Choroid plexus epithelial cell (primary cell): ENCODE measurements at regions not wholly inside any gene's neighbourhood (a gene's known extent, or its start where the extent isn't known, plus 50 kb on each side); places are given as distances from the start of the nearest gene placed in this dataset.

Experiments used
- DNase-seq: peaks from one replicate; pipeline ENCODE4 v3.0.0-alpha.2; 2010; ENCODE audit warnings: low read depth
- H3K4me3 ChIP-seq: 2 replicates; pipeline ENCODE4 v1.5.1; 2011; ENCODE audit warnings: low read depth, mild to moderate bottlenecking, control low read depth, low read length, moderate library complexity
- CTCF ChIP-seq: conservative IDR thresholded peaks from 2 replicates; pipeline ENCODE4 v1.5.1; 2011; ENCODE audit warnings: low read depth, mild to moderate bottlenecking, control low read depth, inconsistent platforms, low read length, moderate library complexity

GRCh38 chr6:156398371-156398770, 378.8 kb upstream of the ARID1B start:
- TF ChIP-seq CTCF = no peak
- no peak for DNase-seq

DNA sequence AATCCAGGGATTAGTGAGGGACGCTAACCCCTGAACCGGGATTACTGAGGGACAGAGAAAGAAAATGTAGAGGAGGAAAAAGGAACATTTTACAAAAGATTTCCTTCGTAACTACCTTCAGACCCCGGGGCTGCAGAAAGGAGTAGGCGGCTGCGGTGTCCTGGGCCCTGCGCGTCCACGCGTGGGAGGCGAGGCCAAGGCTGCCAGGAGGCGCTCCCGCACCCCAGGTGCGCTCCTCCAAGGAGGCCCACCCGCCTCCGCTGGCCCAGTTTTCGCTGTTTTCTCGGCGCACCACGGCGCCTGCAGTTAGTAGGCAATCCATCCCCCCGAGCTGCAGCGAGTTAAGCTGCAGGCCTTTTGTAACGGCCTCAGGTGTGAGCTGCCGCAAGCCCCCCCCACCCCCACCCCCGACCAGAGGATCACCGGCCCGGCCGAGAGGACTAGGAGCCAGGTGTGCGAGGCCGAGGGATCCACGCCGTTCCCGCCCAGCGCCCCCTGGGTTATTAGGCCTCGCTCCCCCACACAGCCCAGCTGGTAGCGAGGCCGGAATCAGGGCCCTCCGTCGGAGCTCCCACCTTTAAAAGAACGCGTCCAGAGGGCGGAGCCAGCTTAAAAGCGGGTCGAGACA, 380.3 kb upstream of the ARID1B start:
- H3K4me3 ChIP-seq = no peak overlapping the region
- TF ChIP-seq CTCF = no peak
- DNase-seq = no peak

More at GRCh38 chr6:156398371-156398770, 378.8 kb upstream of the ARID1B start:
- no peak overlapping the region for H3K4me3 ChIP-seq

- no peak for TF ChIP-seq CTCF
- no peak for DNase-seq
- H3K4me3 ChIP-seq = no peak overlapping the region
Measured at GRCh38 chr6:156396068-156396771, 381.0 kb upstream of the ARID1B start.

- no peak overlapping the region for H3K4me3 ChIP-seq
- DNase-seq = no peak
- no peak for TF ChIP-seq CTCF
Measured at GRCh38 chr6:156395276-156395675, 381.9 kb upstream of the ARID1B start.

- TF ChIP-seq CTCF = no peak
- H3K4me3 ChIP-seq = no peak overlapping the region
- DNase-seq = no peak
Measured at GRCh38 chr6:156392648-156393047, 384.5 kb upstream of the ARID1B start.

DNA sequence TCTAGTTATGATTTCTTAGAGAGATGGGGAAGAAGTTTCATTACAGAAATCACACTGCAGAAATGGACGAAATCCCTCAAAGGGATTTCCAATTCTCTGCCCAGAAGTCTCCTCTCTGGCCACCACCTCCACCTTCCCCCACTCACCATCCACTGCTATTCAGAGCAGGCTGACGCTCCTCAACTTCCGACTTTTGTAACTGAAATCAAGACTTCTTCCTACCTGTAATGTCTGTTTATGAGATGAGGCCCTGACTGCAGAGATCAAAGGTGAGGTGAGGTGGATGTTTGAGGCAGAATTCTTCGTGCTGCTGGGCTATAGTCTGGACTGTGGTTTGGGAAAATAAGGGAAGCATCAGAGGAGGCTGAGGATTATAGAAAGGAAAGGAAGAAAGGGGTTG, 385.2 kb upstream of the ARID1B start:
- no peak for TF ChIP-seq CTCF
- no peak for DNase-seq
- no peak overlapping the region for H3K4me3 ChIP-seq

GRCh38 chr6:156391061-156391672, 386.0 kb upstream of the ARID1B start:
- no peak for TF ChIP-seq CTCF
- no peak for DNase-seq
- no peak overlapping the region for H3K4me3 ChIP-seq
